HG03064 (cell line): ENCODE measurements at regions not wholly inside any gene's neighbourhood (a gene's known extent, or its start where the extent isn't known, plus 50 kb on each side); places are given as distances from the start of the nearest gene placed in this dataset.

Experiments used
- ATAC-seq: cut with Tn5 transposase; IDR thresholded peaks from one replicate; pipeline ENCODE4 v1.9.1; 2021; ENCODE audit warnings: low read depth; ENCODE audit not compliant: unreplicated experiment

- ATAC-seq: no peak
Measured at GRCh38 chr5:106189121-106189809, 1481.5 kb downstream of the EFNA5 start.

GRCh38 chr5:106185661-106186081, 1485.1 kb downstream of the EFNA5 start:
- no peak for ATAC-seq

GRCh38 chr5:106174903-106175302, 1495.8 kb downstream of the EFNA5 start:
- ATAC-seq: no peak

GRCh38 chr5:106172681-106173532, 1497.8 kb downstream of the EFNA5 start:
- ATAC-seq: no peak

- no peak for ATAC-seq
Measured at GRCh38 chr5:106171708-106172107, 1499.0 kb downstream of the EFNA5 start.

GRCh38 chr5:106171132-106171531, 1499.6 kb downstream of the EFNA5 start:
- no peak for ATAC-seq

- ATAC-seq: no peak
Measured at GRCh38 chr5:106167766-106168165, 1503.0 kb downstream of the EFNA5 start.

GRCh38 chr5:106163233-106163632, 1507.5 kb downstream of the EFNA5 start:
- no peak for ATAC-seq

- ATAC-seq: no peak
Measured at GRCh38 chr5:106159616-106160015, 1511.1 kb downstream of the EFNA5 start.

GRCh38 chr5:106154280-106154716, 1516.4 kb downstream of the EFNA5 start:
- ATAC-seq: no peak

GRCh38 chr5:106152569-106152968, 1518.2 kb downstream of the EFNA5 start:
- ATAC-seq: no peak

- ATAC-seq: no peak
Measured at GRCh38 chr5:106142116-106142515, 1528.6 kb downstream of the EFNA5 start.

GRCh38 chr5:106140101-106140500, 1530.6 kb downstream of the EFNA5 start:
- ATAC-seq: no peak

- no peak for ATAC-seq
Measured at GRCh38 chr5:106136061-106136460, 1534.7 kb downstream of the EFNA5 start.

- ATAC-seq: no peak
Measured at GRCh38 chr5:106135473-106135872, 1535.3 kb downstream of the EFNA5 start.

GRCh38 chr5:106134549-106134948, 1536.2 kb downstream of the EFNA5 start:
- ATAC-seq: no peak

- ATAC-seq: peak; percentile 90
Measured at GRCh38 chr5:106127985-106128384, 1542.8 kb downstream of the EFNA5 start.

GRCh38 chr5:106127341-106127781, 1543.4 kb downstream of the EFNA5 start:
- peak; percentile 49 for ATAC-seq

GRCh38 chr5:106121972-106122605, 1548.6 kb downstream of the EFNA5 start:
- peak; percentile 82 for ATAC-seq

- no peak for ATAC-seq
Measured at GRCh38 chr5:106116682-106117081, 1554.1 kb downstream of the EFNA5 start.

GRCh38 chr5:106113922-106114321, 1556.8 kb downstream of the EFNA5 start:
- ATAC-seq: no peak
